Body of pancreas (tissue), 4 donors: ENCODE measurements at regions not wholly inside any gene's neighbourhood (a gene's known extent, or its start where the extent isn't known, plus 50 kb on each side); places are given as distances from the start of the nearest gene placed in this dataset.

Experiments
- CTCF ChIP-seq, 7 experiments: fragments of 450-650 bp in 4 of 7; fragments of 200-600 bp in 3 of 7; sonication (generic) in 3 of 7; IDR thresholded peaks; one replicate each; pipeline ENCODE4 v1.5.1; 2016 to 2019; ENCODE audit warnings: antibody characterized with exemption in 7 of 7
- POLR2A ChIP-seq, 3 donors: fragments of 450-650 bp; IDR thresholded peaks; one replicate each; pipeline ENCODE4 v1.6.1; 2016; ENCODE audit warnings: antibody characterized with exemption in 3 of 3, mild to moderate bottlenecking in 2 of 3

- TF ChIP-seq CTCF (IDR thresholded peaks at IDR 0.05) (no peak), POLR2A (IDR thresholded peaks at IDR 0.05) (no peak)
Measured at GRCh38 chr14:101505236-101505970, 55.9 kb upstream of the DIO3 start.
